Glutamatergic neuron (in vitro differentiated cells): ENCODE measurements at regions not wholly inside any gene's neighbourhood (a gene's known extent, or its start where the extent isn't known, plus 50 kb on each side); places are given as distances from the start of the nearest gene placed in this dataset.

Experiments used
- DNase-seq: peaks from one replicate; pipeline ENCODE4 v3.0.0; 2022
- H3K27ac Mint-ChIP-seq: one replicate; pipeline ENCODE4 v1.8.0; 2020; ENCODE audit warnings: mild to moderate bottlenecking, mixed read lengths, inconsistent platforms; ENCODE audit not compliant: unreplicated experiment
- H3K27me3 Mint-ChIP-seq: one replicate; pipeline ENCODE4 v1.8.0; 2020; ENCODE audit warnings: mild to moderate bottlenecking, moderate library complexity, mixed read lengths, inconsistent platforms; ENCODE audit not compliant: unreplicated experiment
- H3K36me3 Mint-ChIP-seq: one replicate; pipeline ENCODE4 v1.8.0; 2020; ENCODE audit warnings: mild to moderate bottlenecking, mixed read lengths, inconsistent platforms; ENCODE audit not compliant: unreplicated experiment
- H3K4me1 Mint-ChIP-seq: one replicate; pipeline ENCODE4 v1.8.0; 2020; ENCODE audit warnings: mild to moderate bottlenecking, low read depth, mixed read lengths, inconsistent platforms; ENCODE audit not compliant: unreplicated experiment
- H3K4me3 Mint-ChIP-seq: one replicate; pipeline ENCODE4 v1.8.0; 2020; ENCODE audit warnings: mild to moderate bottlenecking, mixed read lengths, inconsistent platforms; ENCODE audit not compliant: unreplicated experiment
- H3K9me3 Mint-ChIP-seq: one replicate; pipeline ENCODE4 v1.8.0; 2020; ENCODE audit warnings: mild to moderate bottlenecking, moderate library complexity, mixed read lengths, inconsistent platforms; ENCODE audit not compliant: unreplicated experiment
- TF ChIP-seq, protein P1 (sequence below): fragments of 200-600 bp; sonication (generic); IDR thresholded peaks from one replicate; pipeline ENCODE4 v1.5.0; 2021; ENCODE audit not compliant: partially characterized antibody, unreplicated experiment

DNA sequence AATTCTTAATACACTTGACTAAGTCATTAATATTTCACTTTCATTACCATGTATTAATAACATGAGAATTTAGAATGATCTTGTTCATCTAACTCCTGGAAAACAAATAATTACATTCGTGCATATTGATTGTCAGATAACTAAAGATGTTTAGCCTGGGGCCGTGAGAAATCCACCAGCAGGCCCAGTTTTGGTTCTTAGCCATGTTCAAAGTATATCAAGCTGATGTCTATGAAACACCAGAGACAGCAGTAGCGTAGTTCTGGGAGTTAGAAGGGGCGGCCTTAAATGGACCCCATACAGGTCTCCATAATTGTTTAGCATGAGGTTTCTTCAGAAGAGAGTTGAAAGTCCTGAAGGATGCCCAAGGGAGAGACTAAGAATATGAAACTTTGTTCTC lies 103.6 kb upstream of the DPH6 start:
- H3K4me3 Mint-ChIP-seq: no peak overlapping the region
- H3K4me1 Mint-ChIP-seq: no peaks in the 10 kb centered on the region
- DNase-seq: no peak
- no peaks in the 10 kb centered on the region for H3K36me3 Mint-ChIP-seq
- H3K27me3 Mint-ChIP-seq: no peaks in the 10 kb centered on the region
- TF ChIP-seq, protein P1, sequence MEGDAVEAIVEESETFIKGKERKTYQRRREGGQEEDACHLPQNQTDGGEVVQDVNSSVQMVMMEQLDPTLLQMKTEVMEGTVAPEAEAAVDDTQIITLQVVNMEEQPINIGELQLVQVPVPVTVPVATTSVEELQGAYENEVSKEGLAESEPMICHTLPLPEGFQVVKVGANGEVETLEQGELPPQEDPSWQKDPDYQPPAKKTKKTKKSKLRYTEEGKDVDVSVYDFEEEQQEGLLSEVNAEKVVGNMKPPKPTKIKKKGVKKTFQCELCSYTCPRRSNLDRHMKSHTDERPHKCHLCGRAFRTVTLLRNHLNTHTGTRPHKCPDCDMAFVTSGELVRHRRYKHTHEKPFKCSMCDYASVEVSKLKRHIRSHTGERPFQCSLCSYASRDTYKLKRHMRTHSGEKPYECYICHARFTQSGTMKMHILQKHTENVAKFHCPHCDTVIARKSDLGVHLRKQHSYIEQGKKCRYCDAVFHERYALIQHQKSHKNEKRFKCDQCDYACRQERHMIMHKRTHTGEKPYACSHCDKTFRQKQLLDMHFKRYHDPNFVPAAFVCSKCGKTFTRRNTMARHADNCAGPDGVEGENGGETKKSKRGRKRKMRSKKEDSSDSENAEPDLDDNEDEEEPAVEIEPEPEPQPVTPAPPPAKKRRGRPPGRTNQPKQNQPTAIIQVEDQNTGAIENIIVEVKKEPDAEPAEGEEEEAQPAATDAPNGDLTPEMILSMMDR: no peak
- no peak overlapping the region for H3K27ac Mint-ChIP-seq
- H3K9me3 Mint-ChIP-seq: no peaks in the 10 kb centered on the region

DNA sequence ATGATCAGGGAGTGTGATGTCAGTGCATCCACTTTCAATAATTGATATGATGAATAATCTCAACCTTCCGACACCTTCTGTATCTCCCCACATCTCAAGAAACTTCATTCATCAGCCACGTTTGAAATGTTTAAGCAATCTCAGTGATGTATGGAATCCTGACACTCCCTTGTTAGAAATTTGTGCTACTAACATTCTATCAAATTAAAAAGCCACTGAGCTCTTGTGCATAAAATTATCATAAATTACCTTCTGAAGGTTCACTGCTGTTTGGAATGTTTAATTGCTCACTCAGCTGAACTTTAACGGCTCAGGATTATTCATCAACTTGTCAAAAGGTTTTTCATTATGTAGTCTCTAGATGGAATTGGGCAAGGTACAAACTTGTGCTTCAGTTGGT lies 108.4 kb upstream of the DPH6 start:
- TF ChIP-seq, protein P1: no peak
- Mint-ChIP-seq H3K4me1 (no peaks in the 10 kb centered on the region), H3K9me3 (peaks cover 3% of the 10 kb centered on the region), H3K36me3 (no peaks in the 10 kb centered on the region), H3K4me3 (no peak overlapping the region), H3K27ac (no peak overlapping the region), H3K27me3 (peaks cover 2% of the 10 kb centered on the region)
- no peak for DNase-seq

DNA sequence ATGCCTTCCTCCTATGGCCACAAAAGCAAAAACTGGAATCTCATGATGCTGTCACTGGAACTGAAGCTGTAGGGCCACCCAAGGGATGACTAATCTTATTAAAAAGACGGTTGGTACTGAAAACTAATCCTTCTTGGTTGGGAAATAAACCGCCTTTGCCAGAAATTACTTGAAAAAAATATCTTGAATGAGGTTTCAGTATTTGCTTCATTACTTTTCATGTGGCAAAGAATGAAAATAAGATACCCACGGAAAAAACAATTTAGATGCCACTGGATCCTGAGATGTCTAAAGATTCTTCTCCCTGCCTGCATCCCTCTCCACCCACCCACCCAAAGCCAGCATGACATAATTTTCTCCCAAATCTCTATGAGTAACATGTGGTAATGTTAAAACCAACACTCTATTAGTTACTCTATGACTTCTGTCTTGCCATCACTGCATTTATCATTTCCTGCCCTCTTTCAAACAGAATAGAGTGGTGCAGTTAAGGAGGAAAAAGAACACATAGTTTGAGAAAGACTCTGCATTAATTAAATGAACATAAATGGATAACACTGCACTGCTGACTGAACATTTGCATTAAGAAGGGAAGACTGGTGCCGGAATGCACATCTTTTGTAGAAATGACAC lies 111.8 kb upstream of the DPH6 start:
- H3K36me3 Mint-ChIP-seq: no peaks in the 10 kb centered on the region
- no peak overlapping the region for H3K27ac Mint-ChIP-seq
- H3K27me3 Mint-ChIP-seq: peaks cover 2% of the 10 kb centered on the region
- H3K4me3 Mint-ChIP-seq: no peak overlapping the region
- DNase-seq: no peak
- H3K9me3 Mint-ChIP-seq: peaks cover 3% of the 10 kb centered on the region
- TF ChIP-seq, protein P1: no peak
- no peaks in the 10 kb centered on the region for H3K4me1 Mint-ChIP-seq

DNA sequence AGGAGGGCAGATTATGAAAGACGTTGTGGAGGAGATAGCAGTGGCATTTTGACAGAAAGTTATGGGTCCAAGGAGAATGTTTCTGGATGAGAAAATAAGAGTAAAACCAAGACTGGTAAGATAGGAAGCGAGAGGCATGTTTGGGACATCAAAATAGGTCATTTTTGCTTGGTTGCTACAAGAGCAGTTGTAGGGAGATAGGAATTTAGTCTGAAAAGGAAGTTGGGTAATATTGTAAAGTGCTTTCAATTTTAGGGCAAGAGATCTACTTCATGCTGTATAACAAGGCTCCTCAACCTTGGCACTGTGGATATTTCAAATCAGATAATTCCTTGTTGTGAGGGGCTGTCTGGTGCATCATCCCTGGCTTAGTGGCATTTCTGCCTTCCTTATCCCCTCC lies 118.0 kb upstream of the DPH6 start:
- TF ChIP-seq, protein P1: no peak
- Mint-ChIP-seq H3K36me3 (no peaks in the 10 kb centered on the region), H3K4me3 (no peak overlapping the region), H3K27ac (no peak overlapping the region), H3K9me3 (no peaks in the 10 kb centered on the region), H3K27me3 (no peaks in the 10 kb centered on the region), H3K4me1 (no peaks in the 10 kb centered on the region)
- DNase-seq: no peak

DNA sequence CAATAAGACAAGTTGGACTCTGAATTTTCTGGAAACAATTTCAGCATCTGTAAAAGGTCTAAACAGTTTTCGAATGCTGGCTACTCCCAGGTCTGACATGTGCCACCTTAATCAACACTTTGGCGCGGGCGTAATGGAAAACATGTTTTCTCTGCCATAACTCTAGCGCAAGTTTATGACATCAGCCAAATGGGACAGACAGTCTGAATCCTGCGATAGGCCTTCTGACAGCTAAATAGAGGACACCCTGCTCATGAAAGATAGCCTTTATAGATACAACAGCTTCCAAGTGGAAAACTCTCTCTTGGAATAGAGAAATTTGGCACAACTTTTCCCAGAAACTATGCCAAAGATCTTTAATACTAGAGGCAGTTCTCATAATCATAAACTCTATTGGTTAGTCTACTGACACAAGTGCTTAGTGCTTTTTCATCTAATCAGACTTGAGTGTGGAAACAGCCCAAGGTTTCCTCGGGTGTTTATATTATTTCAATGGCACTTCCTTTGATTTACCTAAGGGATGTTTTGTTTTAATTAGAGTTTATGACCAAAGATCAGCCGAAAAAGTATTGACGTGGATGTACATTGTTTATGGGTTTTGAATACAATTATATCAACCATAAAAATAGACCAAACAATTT lies 120.1 kb upstream of the DPH6 start:
- no peak overlapping the region for H3K4me3 Mint-ChIP-seq
- no peaks in the 10 kb centered on the region for H3K4me1 Mint-ChIP-seq
- H3K27me3 Mint-ChIP-seq: no peaks in the 10 kb centered on the region
- no peak overlapping the region for H3K27ac Mint-ChIP-seq
- H3K36me3 Mint-ChIP-seq: no peaks in the 10 kb centered on the region
- TF ChIP-seq, protein P1: no peak
- peaks cover 1% of the 10 kb centered on the region for H3K9me3 Mint-ChIP-seq
- DNase-seq: no peak
